ENCODE measurements at regions not wholly inside any gene's neighbourhood (a gene's known extent, or its start where the extent isn't known, plus 50 kb on each side); places are given as distances from the start of the nearest gene placed in this dataset.

- in situ Hi-C loops (cut with MboI; ENCODE audit: low sequenced_read_pairs) (no loop called here), intact Hi-C loops (cut with micrococcal nuclease) (no loop called here), dilution Hi-C loops (cut with HindIII; ENCODE audit: low sequenced_read_pairs, unreplicated experiment) (no loop called here)
- H2BK120ac ChIP-seq (ENCODE audit: low read depth, low read length): no peak overlapping the region
- no peak overlapping the region for H3K9ac ChIP-seq (ENCODE audit: low read depth, low read length)
- no peak overlapping the region for H3K4ac ChIP-seq (ENCODE audit: low read depth, low read length)
- ChIA-PET POLR2A (ENCODE audit: unreplicated experiment) (no interaction called here), CTCF (no interaction called here)
- H3K4me1 ChIP-seq (ENCODE audit: control insufficient read depth, insufficient read depth, low read length): no peaks in the 10 kb centered on the region
- TF ChIP-seq MAFK (IDR thresholded peaks at IDR 0.05; ENCODE audit: low read depth, low read length) (no peak), ELK1 (IDR thresholded peaks at IDR 0.05; ENCODE audit: borderline replicate concordance, low read depth, low read length) (no peak), BHLHE40 (IDR thresholded peaks at IDR 0.05; ENCODE audit: low read depth, low read length) (no peak)
- H3K4me3 ChIP-seq (ENCODE audit: insufficient read depth, low read depth, low read length): no peak overlapping the region
- H3K36me3 ChIP-seq (ENCODE audit: control insufficient read depth, insufficient read depth, low read length): no peaks in the 10 kb centered on the region
- no peaks in the 10 kb centered on the region for H4K20me1 ChIP-seq (ENCODE audit: insufficient read depth, low read length)
- H3K9me3 ChIP-seq (ENCODE audit: control insufficient read depth, insufficient read depth, low read length): peaks cover 11% of the 10 kb centered on the region
- no peaks in the 10 kb centered on the region for H3K9me1 ChIP-seq (ENCODE audit: insufficient read depth, low read length)
- no peak for DNase-seq
- H2AFZ ChIP-seq (replicated peaks; ENCODE audit: low read length, poor library complexity): no peak overlapping the region
- no peak overlapping the region for H3K4me2 ChIP-seq (ENCODE audit: low read depth, low read length)
- no peak overlapping the region for H2AK9ac ChIP-seq (replicated peaks; ENCODE audit: low read depth, low read length, poor library complexity)
- H3K27ac ChIP-seq (ENCODE audit: insufficient read depth, low read length): no peak overlapping the region
- no peak overlapping the region for H3K18ac ChIP-seq (ENCODE audit: low read depth, low read length)
- BruUV-seq (replicated peaks): no TSS peak
- no peak for ATAC-seq (ENCODE audit: low read depth)
- H2BK20ac ChIP-seq (ENCODE audit: low read depth, low read length): no peak overlapping the region
- no peak overlapping the region for H4K5ac ChIP-seq (ENCODE audit: low read depth, low read length)
- no peak overlapping the region for H4K91ac ChIP-seq (ENCODE audit: insufficient read depth, low read depth, low read length)
- no peak overlapping the region for H3K23ac ChIP-seq (ENCODE audit: low read depth, low read length)
- no peak overlapping the region for H2AK5ac ChIP-seq (ENCODE audit: low read depth, low read length)
- no peak overlapping the region for H4K8ac ChIP-seq (ENCODE audit: low read depth in 2 of 2, low read length in 2 of 2)
- H3K14ac ChIP-seq (replicated peaks; ENCODE audit: low read depth, low read length): no peak overlapping the region
- no peak overlapping the region for H2BK5ac ChIP-seq (ENCODE audit: low read depth, low read length, poor library complexity, severe bottlenecking)
- WGBS, 2 experiments (ENCODE audit: extremely low coverage in 2 of 2, insufficient read length in 1 of 2): 52% methylated on average over 2 of the region's 6 CpGs; no CpG with 5 or more reads in 1 of the 2 experiments
- H3K27me3 ChIP-seq (ENCODE audit: control insufficient read depth, insufficient read depth, low read length): no peaks in the 10 kb centered on the region
- no peaks in the 10 kb centered on the region for H3K79me1 ChIP-seq (ENCODE audit: low read depth in 1 of 2, low read length in 2 of 2)
- H2BK15ac ChIP-seq (ENCODE audit: low read depth, low read length): no peak overlapping the region
- H3K56ac ChIP-seq (ENCODE audit: extremely low read depth, insufficient read depth, low read length): no peak overlapping the region
Observed at GRCh38 chr3:3984053-3984452, 184.8 kb downstream of the LRRN1 start.

Measured in IMR-90 (cell line).